ENCODE measurements at regions not wholly inside any gene's neighbourhood (a gene's known extent, or its start where the extent isn't known, plus 50 kb on each side); places are given as distances from the start of the nearest gene placed in this dataset.

GRCh38 chr16:66287416-66287815 is 79.1 kb upstream of the CDH5 start:
- TF ChIP-seq CTCF (IDR thresholded peaks at IDR 0.05) = no peak
- no peak for TF ChIP-seq POLR2AphosphoS5 (IDR thresholded peaks at IDR 0.05)
- TF ChIP-seq EP300 (IDR thresholded peaks at IDR 0.05) = no peak
